H9 (cell line): ENCODE measurements at regions not wholly inside any gene's neighbourhood (a gene's known extent, or its start where the extent isn't known, plus 50 kb on each side); places are given as distances from the start of the nearest gene placed in this dataset.

ENCODE experiments used
- DNase-seq: peaks from one replicate; pipeline ENCODE4 v3.0.0-alpha.2; 2017
- H2AFZ ChIP-seq: one replicate; pipeline ENCODE4 v1.6.1; 2013; ENCODE audit warnings: mild to moderate bottlenecking, low read length, control low read depth, moderate library complexity
- H2AK5ac ChIP-seq: 2 replicates; pipeline ENCODE4 v1.6.1; 2013; ENCODE audit warnings: low read length, control low read depth, mixed read lengths; ENCODE audit not compliant: insufficient read length
- H2BK120ac ChIP-seq: one replicate; pipeline ENCODE4 v1.6.1; 2013; ENCODE audit warnings: low read depth, mild to moderate bottlenecking, low read length, control low read depth, inconsistent platforms; ENCODE audit not compliant: poor library complexity, severe bottlenecking
- H2BK12ac ChIP-seq: 2 replicates; pipeline ENCODE4 v1.6.1; 2013; ENCODE audit warnings: low read length, control low read depth, mixed read lengths, low read depth; ENCODE audit not compliant: insufficient read length
- H2BK15ac ChIP-seq: 2 replicates; pipeline ENCODE4 v1.6.1; 2013; ENCODE audit warnings: low read depth, low read length, control low read depth
- H2BK20ac ChIP-seq: one replicate; pipeline ENCODE4 v1.6.1; 2013; ENCODE audit warnings: low read depth, mild to moderate bottlenecking, low read length, control low read depth, inconsistent platforms; ENCODE audit not compliant: poor library complexity, severe bottlenecking
- H2BK5ac ChIP-seq: 2 replicates; pipeline ENCODE4 v1.6.1; 2013; ENCODE audit warnings: low read length, control low read depth, mixed read lengths; ENCODE audit not compliant: insufficient read length
- H3K14ac ChIP-seq: 2 replicates; pipeline ENCODE4 v1.6.1; 2013; ENCODE audit warnings: low read length, control low read depth; ENCODE audit not compliant: insufficient read depth
- H3K18ac ChIP-seq: 2 replicates; pipeline ENCODE4 v1.6.1; 2013; ENCODE audit warnings: low read depth, mild to moderate bottlenecking, mixed read lengths, low read length, control low read depth; ENCODE audit not compliant: insufficient read length
- H3K23ac ChIP-seq: 2 replicates; pipeline ENCODE4 v1.6.1; 2013; ENCODE audit warnings: low read length, control low read depth, mixed read lengths, low read depth; ENCODE audit not compliant: insufficient read length
- H3K23me2 ChIP-seq: 2 replicates; pipeline ENCODE4 v1.6.1; 2013; ENCODE audit warnings: low read depth, mild to moderate bottlenecking, mixed read lengths, low read length, control low read depth; ENCODE audit not compliant: insufficient read length, poor library complexity, severe bottlenecking
- H3K27ac ChIP-seq: 2 replicates; pipeline ENCODE4 v1.5.1; 2013; ENCODE audit warnings: low read length, control low read depth, mixed read lengths, low read depth; ENCODE audit not compliant: insufficient read length
- H3K27me3 ChIP-seq: 2 replicates; pipeline ENCODE4 v1.6.1; 2013; ENCODE audit warnings: low read length, control low read depth, inconsistent platforms; ENCODE audit not compliant: insufficient read depth
- H3K4ac ChIP-seq: 2 replicates; pipeline ENCODE4 v1.6.1; 2013; ENCODE audit warnings: low read depth, mild to moderate bottlenecking, control low read depth, inconsistent platforms, low read length, moderate library complexity
- H3K4me1 ChIP-seq: 2 replicates; pipeline ENCODE4 v1.6.1; 2013; ENCODE audit warnings: low read length, control low read depth, inconsistent platforms; ENCODE audit not compliant: insufficient read depth
- H3K4me2 ChIP-seq: 2 replicates; pipeline ENCODE4 v1.6.1; 2013; ENCODE audit warnings: low read length, control low read depth, mixed read lengths; ENCODE audit not compliant: insufficient read length, insufficient read depth
- H3K56ac ChIP-seq: 2 replicates; pipeline ENCODE4 v1.6.1; 2013; ENCODE audit warnings: low read depth, mild to moderate bottlenecking, mixed read lengths, low read length, control low read depth; ENCODE audit not compliant: insufficient read length
- H3K79me1 ChIP-seq: 2 replicates; pipeline ENCODE4 v1.6.1; 2013; ENCODE audit warnings: low read depth, mild to moderate bottlenecking, moderate library complexity, low read length, control low read depth, inconsistent platforms; ENCODE audit not compliant: insufficient read depth, poor library complexity, severe bottlenecking
- H3K79me2 ChIP-seq: 2 replicates; pipeline ENCODE4 v1.6.1; 2013; ENCODE audit warnings: low read length, control low read depth, inconsistent platforms; ENCODE audit not compliant: insufficient read depth
- H3K9ac ChIP-seq: 2 replicates; pipeline ENCODE4 v1.6.1; 2013; ENCODE audit warnings: low read length, control low read depth, mixed read lengths; ENCODE audit not compliant: insufficient read length; ENCODE audit errors: extremely low read depth
- H3K9me3 ChIP-seq: one replicate; pipeline ENCODE4 v1.6.1; 2013; ENCODE audit warnings: low read depth, low read length, inconsistent platforms; ENCODE audit not compliant: control insufficient read depth
- H3T11ph ChIP-seq: one replicate; pipeline ENCODE4 v1.6.1; 2013; ENCODE audit warnings: mild to moderate bottlenecking, low read length, control low read depth, inconsistent platforms
- H4K20me1 ChIP-seq: one replicate; pipeline ENCODE4 v1.6.1; 2013; ENCODE audit not compliant: control insufficient read depth, insufficient read length, insufficient read depth
- H4K5ac ChIP-seq: 2 replicates; pipeline ENCODE4 v1.6.1; 2013; ENCODE audit warnings: low read depth, mild to moderate bottlenecking, mixed read lengths, low read length, control low read depth; ENCODE audit not compliant: insufficient read length
- H4K8ac ChIP-seq: replicated peaks from 2 replicates; pipeline ENCODE4 v1.6.1; 2013; ENCODE audit warnings: low read length, control low read depth, mixed read lengths, low read depth; ENCODE audit not compliant: insufficient read length
- H4K91ac ChIP-seq: 2 replicates; pipeline ENCODE4 v1.6.1; 2013; ENCODE audit warnings: low read depth, mild to moderate bottlenecking, moderate library complexity, mixed read lengths, low read length, control low read depth; ENCODE audit not compliant: insufficient read length
- H3K27ac Mint-ChIP-seq, 3 experiments: 2 replicates in 2 of 3; 3 replicates in 1 of 3; pipeline ENCODE4 v1.8.0; 2020 to 2021; ENCODE audit warnings: mixed read lengths in 3 of 3, mild to moderate bottlenecking in 1 of 3, moderate library complexity in 1 of 3
- H3K27me3 Mint-ChIP-seq: 2 replicates; pipeline ENCODE4 v1.8.0; 2021; ENCODE audit warnings: low read depth, mild to moderate bottlenecking, moderate library complexity, mixed read lengths
- H3K36me3 Mint-ChIP-seq, 3 experiments: 2 replicates in 2 of 3; 3 replicates in 1 of 3; pipeline ENCODE4 v1.8.0; 2020 to 2021; ENCODE audit warnings: low read depth in 3 of 3, mixed read lengths in 3 of 3; ENCODE audit not compliant: insufficient read depth in 1 of 3
- H3K4me1 Mint-ChIP-seq, 2 experiments: 2 replicates each; pipeline ENCODE4 v1.8.0; 2020; ENCODE audit warnings: mixed read lengths in 2 of 2
- H3K4me3 Mint-ChIP-seq, 2 experiments: 2 replicates in 1 of 2; 3 replicates in 1 of 2; pipeline ENCODE4 v1.8.0; 2020 to 2021; ENCODE audit warnings: mild to moderate bottlenecking in 2 of 2, mixed read lengths in 2 of 2, moderate library complexity in 1 of 2
- H3K9me3 Mint-ChIP-seq, 2 experiments: 2 replicates in 1 of 2; 3 replicates in 1 of 2; pipeline ENCODE4 v1.8.0; 2020; ENCODE audit warnings: mild to moderate bottlenecking in 2 of 2, mixed read lengths in 2 of 2, moderate library complexity in 1 of 2
- WGBS: extraction: QIAGEN DNeasy Blood & Tissue Kit; methylation state at CpG from one replicate; pipeline ENCODE4 v1.1.7; 2013; ENCODE audit warnings: missing lambda C conversion rate, low lambda C conversion rate, mixed read lengths; ENCODE audit not compliant: insufficient read length; ENCODE audit errors: extremely low coverage; 5-methylcytosine and 5-hydroxymethylcytosine counted together
- TF ChIP-seq, protein P1 (sequence below): fragments of 200-600 bp; sonication (generic); conservative IDR thresholded peaks from 3 replicates; pipeline ENCODE4 v1.8.0; 2021; ENCODE audit warnings: antibody characterized with exemption, mild to moderate bottlenecking

DNA sequence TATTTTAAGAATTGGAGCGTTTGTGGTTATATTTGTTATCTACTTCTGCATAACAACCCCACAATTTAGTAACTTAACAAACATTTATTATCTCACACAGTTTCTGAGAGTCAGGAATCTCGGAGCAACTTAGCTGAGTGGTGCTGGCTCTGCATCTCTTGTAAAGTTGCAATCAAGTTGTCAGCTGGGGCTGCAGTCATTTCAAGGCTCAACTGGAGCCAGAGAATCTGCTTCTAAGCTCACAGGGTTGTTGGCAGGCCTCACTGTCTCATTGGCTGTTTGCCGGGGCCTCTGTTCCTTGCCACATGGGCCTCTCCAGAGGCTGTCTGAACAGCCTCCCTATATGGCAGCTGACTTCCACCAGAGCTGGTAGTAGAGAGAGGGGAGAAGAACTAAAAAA, 281.2 kb upstream of the GNPDA2 start:
- Histone ChIP-seq H3K27me3 (no peaks in the 10 kb centered on the region), H2AFZ (no peak overlapping the region), H2BK20ac (no peak overlapping the region), H4K20me1 (no peaks in the 10 kb centered on the region), H4K5ac (no peak overlapping the region), H3T11ph (no peak overlapping the region), H2BK12ac (no peak overlapping the region), H3K9me3 (no peaks in the 10 kb centered on the region), H3K79me1 (no peaks in the 10 kb centered on the region), H3K79me2 (no peaks in the 10 kb centered on the region), H3K4me2 (no peak overlapping the region), H2BK5ac (no peak overlapping the region), H3K27ac (no peak overlapping the region), H3K9ac (no peak overlapping the region), H3K14ac (no peak overlapping the region), H3K4me1 (no peaks in the 10 kb centered on the region; the same call in 1 of the 2 replicates), H3K23me2 (no peaks in the 10 kb centered on the region), H2BK15ac (no peak overlapping the region), H4K8ac (no peak overlapping the region), H2AK5ac (no peak overlapping the region), H3K4ac (no peak overlapping the region), H4K91ac (no peak overlapping the region), H2BK120ac (no peak overlapping the region), H3K18ac (no peak overlapping the region), H3K56ac (no peak overlapping the region), H3K23ac (no peak overlapping the region)
- no peak for DNase-seq
- Mint-ChIP-seq H3K4me1 (peaks cover 17 to 21% of the 10 kb centered on the region in 2 experiments), H3K27ac (no peak overlapping the region; a peak in 1 of 7 replicates), H3K27me3 (no peaks in the 10 kb centered on the region), H3K4me3 (no peak overlapping the region), H3K9me3 (no peaks in the 10 kb centered on the region), H3K36me3 (no peaks in the 10 kb centered on the region)
- TF ChIP-seq, protein P1, sequence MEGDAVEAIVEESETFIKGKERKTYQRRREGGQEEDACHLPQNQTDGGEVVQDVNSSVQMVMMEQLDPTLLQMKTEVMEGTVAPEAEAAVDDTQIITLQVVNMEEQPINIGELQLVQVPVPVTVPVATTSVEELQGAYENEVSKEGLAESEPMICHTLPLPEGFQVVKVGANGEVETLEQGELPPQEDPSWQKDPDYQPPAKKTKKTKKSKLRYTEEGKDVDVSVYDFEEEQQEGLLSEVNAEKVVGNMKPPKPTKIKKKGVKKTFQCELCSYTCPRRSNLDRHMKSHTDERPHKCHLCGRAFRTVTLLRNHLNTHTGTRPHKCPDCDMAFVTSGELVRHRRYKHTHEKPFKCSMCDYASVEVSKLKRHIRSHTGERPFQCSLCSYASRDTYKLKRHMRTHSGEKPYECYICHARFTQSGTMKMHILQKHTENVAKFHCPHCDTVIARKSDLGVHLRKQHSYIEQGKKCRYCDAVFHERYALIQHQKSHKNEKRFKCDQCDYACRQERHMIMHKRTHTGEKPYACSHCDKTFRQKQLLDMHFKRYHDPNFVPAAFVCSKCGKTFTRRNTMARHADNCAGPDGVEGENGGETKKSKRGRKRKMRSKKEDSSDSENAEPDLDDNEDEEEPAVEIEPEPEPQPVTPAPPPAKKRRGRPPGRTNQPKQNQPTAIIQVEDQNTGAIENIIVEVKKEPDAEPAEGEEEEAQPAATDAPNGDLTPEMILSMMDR: no peak
- WGBS: no CpG with 5 or more reads among the region's 3 CpGs
